DMS114 treated with DMSO at 0.1 percent for 48 hours (cell line): ENCODE measurements at regions not wholly inside any gene's neighbourhood (a gene's known extent, or its start where the extent isn't known, plus 50 kb on each side); places are given as distances from the start of the nearest gene placed in this dataset.
"Not testable (repeated sequence)": the region's sequence is repeated elsewhere in the genome, so short reads cannot be mapped to it uniquely, and the experiment has no call there.

Experiments
- DNase-seq: peaks from one replicate; lab custom pipeline; 2025; ENCODE audit not compliant: unreplicated experiment; lab: John Stamatoyannopoulos, UW

DNA sequence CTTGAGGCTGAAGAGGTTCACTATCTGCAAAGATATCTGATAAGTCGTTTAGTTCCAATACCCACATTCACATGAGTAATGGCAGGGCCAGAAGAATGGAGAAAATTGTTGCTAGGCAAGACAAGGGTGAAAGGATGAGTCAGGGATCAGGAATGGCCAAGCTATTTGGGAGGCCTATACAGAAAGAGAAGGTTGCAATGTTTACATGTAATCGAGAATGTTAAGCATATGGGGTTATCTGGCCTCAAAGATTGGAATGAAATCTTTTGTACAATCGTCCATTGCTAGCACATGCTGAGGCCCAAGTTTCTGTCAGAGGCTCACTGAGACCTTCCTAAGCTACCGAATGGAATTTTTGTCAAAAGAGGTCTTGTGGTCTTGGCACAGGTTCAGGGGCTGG, 299.9 kb upstream of the PLD5 start:
- DNase-seq: no peak

DNA sequence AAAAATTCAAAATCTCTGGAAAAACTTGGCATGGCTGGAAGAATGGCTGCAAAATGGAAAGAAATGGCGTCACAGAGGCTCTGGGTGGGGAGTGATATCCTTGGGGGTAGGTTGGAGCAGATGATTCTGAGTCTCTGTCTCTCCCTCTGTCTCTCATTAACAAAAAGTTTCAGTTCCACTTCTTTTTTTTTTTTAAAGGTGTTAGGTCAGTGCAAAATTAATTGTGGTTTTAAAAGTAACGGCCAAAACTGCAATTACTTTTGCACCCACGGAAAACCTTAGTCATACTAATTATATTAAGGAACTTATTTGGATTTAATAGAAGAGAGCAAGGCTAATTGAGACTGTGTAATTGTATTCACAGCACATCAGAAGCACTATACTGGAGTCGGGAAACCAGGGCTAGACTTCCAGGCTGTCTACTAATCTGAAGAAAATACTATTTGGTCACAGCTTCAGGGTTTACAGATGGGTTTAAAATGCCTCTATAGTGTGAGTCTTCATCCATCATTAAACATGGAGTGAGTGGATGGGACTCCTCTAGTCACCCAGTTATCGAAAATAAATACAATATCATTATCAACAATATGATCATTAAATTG, 289.1 kb upstream of the PLD5 start:
- DNase-seq: no peak

DNA sequence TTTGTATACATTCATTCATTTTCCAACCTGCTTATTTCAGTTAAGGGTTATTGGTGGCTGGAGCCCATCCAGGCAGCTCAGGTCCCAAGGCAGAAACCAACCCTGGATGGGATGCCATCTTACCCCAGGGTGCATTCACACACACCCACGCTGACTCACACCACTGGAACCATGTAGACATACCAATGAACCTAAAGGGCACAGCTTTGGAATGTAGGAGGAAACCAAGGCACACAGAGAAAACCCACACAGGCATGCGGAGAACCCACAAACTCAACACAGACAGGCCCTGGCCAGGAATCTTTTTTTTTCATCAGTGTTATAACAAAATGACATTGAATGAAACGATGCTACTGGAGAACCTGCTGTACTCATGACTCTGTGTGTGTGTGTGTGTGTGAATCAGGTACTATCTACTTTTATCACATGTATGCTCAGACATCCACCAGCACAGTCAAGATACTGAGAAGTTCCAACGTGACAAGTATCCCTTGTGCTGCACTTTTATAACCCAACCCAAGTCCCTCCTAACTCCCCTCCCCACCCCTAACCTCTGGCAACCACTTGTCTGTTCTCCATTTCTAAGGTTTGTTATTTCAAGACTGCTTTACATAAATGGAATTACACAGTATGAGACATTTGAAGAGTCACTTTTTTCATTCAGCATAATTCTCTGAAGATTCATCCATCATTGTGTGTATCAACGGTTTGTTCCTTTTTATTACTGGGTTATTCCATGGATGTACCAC, 286.8 kb upstream of the PLD5 start:
- DNase-seq: no peak

DNA sequence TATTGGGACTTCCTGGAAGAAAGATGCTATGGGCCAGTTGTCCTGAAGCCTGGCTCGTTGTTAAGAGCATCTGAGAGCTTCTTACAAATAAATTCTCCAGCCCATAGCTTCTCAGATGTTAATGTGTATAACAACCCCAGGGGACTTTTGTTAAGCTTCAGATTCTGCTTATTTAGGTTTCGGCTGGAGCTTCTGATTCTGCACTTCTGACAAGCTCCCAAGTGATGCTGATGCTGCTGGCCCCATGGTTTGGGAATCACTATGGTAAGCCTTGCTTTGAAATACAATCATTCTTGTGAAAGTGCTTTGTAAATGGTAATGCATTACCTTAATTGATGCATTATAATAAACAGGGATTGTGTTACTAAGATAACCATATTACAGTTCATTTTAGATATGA, 281.8 kb upstream of the PLD5 start:
- DNase-seq: no peak

DNA sequence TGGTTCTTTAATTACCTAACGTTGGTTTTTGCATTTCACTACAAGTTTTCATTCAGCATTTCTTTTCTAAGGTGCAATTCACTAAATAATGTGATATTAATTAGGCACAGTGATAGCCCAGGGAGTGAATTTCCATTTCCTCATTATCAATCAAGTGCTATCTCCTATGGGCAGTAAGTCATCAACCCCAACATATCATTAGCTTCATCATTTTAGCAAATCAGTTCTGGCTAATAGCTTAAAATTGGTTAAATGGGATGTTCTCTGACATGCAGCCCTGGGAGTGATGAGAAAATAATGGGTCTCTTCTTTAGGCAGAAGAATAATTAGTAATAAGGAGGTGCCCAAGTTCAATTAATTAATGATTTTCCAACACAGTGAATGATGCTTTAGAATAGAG, 280.9 kb upstream of the PLD5 start:
- not testable (repeated sequence) for DNase-seq

DNA sequence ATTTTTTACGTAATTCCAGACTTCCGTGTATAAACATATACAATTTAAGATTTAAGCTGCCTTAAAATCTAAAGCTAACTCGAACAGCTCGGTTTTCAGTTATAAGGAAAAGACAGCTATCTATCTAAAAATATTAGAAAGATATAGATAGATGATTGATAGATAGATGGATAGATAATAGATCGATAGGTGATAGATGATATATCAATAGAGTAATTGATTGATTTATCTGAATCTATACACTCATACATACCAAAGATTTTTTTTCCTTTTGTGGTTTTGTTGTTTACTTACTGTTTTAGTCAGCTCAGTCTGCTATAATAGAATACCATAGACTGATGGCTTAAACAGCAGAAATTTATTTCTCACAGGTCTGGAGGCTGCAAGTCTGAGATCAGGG, 278.5 kb upstream of the PLD5 start:
- no peak for DNase-seq

DNA sequence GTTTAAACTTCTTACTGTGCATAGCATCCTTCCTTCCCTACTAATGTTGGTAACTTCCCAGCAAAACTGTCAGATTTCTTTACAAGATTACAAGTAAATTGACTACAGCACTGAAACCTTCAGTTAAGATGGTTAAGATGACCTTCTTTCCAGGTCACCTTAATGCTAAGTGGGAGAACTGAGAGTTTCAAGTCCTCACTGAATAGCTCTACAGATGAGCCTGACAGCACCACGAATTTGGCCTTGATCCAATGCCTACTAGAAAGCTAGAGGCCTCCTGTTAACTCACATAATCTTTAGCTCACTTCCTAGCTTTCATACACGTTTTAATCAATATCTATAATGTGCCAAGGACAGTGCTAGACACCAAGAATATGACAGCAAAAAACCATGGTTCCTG, 276.0 kb upstream of the PLD5 start:
- DNase-seq: no peak

DNA sequence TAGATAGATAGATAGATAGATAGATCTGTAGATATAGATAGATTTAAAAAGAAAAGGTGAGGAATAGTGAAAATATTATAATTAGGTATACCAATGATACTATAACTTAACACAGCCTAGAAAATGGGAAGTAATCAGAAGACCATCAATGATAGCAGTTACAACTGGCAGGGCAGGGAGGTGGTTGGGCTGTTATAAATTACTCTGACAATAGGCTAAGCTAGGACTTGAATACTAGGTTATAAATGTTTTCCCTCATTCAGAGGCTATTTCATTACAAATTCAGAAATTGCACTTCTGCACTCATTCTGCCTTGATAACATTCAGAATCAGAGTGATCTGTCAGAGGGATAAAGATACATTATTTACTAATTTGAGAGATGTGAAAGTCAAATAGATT, 273.4 kb upstream of the PLD5 start:
- no peak for DNase-seq

DNA sequence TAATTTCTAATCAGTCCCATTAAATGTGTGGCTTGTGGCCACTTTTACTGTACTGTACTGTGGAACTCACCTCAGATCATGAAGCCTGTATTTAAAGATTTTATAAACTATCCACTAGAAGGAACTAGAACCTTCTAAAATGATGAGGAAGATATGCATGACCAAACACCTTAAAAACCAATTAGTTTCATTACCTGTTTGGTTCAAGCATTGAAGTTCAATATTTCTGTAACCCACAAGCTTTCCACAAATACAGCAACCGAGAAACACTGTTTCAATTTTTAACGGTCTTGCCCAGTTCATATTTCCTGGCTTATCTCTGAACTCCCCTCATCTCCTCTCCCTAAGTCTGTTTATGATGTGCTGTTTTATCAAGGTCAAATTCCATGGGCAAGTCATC, 264.3 kb upstream of the PLD5 start:
- DNase-seq: no peak

DNA sequence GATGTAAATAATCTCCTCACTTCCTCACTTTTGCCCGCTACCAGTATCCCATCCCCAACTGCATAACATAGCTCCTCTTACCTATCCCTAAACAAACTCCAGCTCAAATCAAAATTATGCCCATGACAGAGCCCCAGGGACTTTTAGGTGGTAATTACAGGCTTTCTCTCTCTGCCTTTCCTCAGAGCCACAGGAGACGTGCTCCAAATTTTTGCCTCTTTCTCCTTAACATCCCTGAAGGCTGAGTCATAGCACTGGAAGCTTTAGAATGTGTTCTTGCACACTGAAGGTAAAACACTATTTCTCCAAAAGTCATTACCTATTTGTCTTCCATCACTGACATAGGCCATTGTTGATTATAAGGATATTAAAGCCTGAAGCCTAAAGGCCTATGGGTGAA, 263.5 kb upstream of the PLD5 start:
- DNase-seq: no peak

DNA sequence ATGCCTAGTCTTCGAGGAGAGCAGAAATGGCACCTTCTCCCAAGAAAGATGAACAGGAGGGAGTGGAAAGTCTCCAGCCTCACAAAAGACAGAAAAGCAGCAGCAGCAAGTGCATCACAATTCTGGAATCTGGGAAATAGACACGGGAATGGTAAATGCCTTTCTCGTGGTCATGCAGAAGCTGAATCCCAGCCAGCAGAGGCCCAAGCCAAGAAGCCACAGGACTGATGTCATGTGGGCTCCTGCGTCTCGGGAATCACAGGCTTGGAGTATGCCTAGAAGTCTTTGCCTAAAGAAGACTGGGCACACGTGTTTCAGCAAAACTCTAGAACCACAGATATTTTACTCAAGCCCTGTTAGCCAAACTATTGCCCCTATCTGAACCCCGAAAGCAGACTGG, 260.3 kb upstream of the PLD5 start:
- DNase-seq: no peak

DNA sequence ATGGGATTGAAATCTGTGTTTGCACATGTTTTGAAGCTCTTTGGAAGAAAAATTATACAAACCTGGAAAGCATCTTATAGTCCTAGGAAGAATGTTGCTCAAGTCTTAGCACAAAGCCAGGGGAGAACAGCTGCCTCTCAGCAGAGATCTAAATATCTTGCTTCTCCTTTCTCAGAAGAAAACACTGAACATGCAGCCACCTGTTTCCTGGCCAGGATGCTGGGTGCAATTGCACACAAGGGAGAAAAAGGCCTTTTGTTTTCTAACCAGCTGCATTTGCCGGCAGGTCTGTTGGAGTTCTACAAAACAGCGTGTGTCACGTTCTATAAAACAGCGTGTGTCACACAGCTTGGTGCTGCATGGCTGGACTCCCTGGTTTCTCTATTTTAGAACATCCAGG, 259.6 kb upstream of the PLD5 start:
- no peak for DNase-seq

DNA sequence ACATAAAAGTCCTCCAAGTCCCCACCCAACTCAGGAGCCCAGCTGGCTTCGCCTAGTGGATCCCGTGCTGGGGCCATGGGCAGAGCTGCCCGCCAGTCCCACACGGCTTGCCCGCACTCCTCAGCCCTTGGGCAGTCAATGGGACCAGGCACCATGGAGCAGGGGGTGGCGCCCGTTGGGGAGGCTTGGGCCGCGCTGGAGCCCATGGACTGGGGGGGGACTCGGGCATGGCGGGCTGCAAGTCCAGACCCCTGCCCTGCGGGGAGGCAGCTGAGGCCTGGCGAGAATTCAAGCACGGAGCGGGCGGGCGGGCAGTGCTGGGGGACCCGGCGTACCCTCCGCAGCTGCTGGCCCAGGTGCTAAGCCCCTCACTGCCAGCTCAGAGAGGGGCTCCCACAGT, 249.8 kb upstream of the PLD5 start:
- DNase-seq: no peak

DNA sequence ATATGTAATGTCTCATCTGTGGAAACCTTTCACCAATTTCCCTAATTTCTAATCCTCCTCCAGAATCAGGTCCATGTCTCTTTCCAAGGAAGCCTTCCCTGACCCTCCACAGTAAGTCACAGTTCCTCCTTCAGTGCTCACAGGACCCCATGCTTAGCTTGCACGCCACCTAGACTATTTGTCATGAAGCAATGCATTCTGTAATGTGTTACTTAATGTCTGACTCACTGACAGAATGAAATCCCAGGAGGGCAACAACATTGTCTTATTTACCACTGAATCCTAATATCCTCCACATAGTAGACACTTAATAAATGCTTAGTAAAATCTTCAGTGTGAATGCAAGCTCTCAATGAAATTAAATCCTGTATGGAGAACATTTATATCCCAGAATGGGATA, 245.9 kb upstream of the PLD5 start:
- DNase-seq: no peak

DNA sequence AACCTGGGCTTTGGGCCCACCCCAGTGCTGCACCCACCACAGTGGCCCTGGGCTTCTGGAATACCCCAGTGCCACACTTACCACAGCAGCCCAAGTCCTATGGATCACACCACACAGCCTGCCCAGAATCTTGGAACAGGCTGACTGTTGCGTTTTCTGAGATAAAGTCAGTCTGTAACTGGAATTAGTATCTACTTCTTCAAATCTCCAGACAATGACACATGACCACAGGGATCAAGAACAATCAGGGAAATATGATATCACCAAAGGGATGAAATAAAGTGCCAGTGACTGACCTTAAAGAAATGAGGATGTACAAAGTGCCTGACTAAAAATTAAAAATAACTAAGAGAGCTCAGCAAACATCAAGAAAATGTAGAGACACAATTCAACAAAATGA, 239.7 kb upstream of the PLD5 start:
- no peak for DNase-seq

DNA sequence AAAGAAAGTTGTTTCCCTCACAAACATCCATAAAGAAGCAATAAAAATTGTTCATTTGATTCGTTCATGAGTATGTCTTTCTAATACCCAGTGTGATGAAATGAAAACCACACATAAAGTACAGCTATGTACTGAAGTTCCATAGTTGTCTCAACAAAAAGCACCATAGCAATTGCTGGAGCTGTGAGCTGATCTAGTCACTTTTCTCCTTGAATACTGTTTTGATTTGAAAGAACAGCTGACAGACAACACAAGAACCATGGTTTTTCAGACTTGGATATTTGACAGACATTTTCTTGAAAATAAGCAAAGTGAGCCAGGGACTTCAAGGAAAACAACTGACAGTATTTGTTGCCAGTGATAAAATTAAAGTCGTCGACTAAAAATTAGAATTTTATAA, 237.1 kb upstream of the PLD5 start:
- DNase-seq: no peak

DNA sequence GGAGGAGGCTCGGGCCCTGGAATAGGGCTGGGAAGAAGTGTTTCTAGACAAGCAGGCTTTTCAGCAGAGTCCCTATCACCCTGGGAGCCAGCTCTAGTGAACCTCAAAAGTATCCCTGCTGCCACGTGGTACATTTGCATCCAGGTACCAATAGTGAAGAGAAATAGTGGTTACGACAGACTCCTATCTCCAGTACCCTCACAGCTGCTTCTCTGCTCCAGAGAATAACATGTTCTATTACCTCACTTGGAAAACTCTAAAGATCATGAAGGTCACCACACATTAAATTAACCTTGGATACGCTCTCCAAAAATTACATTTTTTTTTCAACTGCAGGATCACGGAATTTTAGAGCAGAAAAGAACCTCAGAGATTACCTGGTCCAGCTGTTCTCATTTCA, 230.4 kb upstream of the PLD5 start:
- no peak for DNase-seq

DNA sequence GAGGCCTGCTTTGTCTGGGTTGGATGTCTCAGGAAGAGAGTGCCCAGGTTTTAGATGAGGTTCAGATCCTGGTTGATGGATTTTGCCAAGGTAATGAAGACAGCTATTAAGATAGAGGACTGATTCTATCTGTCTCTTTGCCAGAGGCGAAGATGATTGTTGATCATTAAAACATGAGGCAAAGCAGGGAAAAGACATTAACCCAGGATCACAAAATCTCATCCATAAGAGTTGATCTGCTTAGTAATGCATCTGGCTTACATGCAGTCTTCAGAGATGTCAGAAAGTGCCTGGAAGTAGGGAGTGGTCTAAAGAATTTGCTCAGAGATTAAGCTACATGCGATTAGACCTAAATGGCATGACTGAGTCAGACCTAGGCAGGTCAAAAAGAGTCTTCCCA, 229.6 kb upstream of the PLD5 start:
- DNase-seq: no peak

DNA sequence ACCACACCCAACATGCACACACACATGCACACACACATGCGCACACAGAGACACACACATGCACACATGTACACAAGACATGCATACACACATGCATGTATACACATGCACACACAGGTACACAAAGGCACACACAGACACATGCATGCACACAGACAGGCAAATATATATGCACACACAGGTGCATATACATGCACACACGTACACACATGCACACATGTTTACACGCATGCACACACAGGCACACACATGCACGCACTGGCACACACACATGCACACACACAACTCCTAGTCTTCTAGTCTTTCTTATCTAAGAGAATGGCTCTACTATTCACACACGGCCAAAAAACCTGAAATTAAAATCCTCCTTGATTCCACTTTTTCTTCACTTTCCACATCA, 222.7 kb upstream of the PLD5 start:
- no peak for DNase-seq

DNA sequence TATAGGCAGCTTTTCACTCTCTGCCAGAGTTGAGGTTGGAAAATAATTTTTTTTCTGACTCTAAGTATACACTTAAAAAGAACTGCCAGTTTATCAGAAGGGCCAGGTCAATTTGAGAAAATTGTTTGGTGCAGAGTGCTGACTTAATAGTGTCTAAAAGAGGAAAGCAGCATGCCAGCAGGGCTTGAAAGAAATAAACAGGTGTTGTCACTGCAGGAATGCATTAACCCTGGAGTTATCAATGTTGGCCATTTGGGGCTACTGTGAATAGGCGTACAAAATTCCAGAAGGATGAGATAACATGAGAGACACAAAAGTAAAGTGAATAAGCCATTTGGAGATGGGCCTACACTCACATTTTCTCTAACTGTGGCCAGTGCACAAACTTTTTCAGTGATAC, 220.6 kb upstream of the PLD5 start:
- DNase-seq: no peak

DNA sequence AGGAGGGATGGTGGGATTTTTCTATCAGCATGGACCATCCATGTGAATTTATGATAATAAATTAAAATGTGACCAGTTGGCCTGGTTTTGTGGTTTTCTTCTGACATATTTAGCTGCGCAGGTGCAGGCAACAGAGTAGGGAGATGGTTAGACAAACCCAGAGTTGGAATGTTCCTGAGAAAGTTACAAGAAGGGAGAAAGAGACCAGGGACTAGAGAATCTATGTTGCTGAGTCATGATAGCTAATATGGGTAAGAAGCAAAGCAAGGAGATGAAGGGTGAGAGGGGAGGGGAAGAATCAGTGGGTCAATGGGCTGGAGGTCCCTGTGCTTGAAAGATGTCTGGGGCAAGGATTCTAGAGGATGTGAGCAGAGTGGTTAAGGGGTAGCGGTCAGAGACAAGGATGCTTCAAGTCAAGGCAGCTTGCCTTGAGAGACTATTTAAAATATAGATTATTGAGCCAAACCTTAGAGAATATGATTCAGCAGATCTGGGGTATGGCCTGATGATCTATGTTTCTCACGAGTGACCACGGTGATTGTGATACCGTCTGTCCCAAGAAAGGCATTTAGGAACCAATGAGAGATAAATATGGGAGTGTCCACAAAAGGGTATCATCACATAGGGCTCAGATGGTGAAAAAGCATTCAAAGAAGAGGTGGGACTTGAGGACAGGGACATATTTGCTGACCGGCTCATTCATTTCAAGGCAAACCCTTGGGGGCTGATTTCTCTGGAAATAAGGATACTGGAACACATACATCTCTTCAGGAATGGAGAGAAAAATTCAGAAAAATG, 219.7 kb upstream of the PLD5 start:
- DNase-seq: no peak
